ENCODE measurements at regions not wholly inside any gene's neighbourhood (a gene's known extent, or its start where the extent isn't known, plus 50 kb on each side); places are given as distances from the start of the nearest gene placed in this dataset.

DNA sequence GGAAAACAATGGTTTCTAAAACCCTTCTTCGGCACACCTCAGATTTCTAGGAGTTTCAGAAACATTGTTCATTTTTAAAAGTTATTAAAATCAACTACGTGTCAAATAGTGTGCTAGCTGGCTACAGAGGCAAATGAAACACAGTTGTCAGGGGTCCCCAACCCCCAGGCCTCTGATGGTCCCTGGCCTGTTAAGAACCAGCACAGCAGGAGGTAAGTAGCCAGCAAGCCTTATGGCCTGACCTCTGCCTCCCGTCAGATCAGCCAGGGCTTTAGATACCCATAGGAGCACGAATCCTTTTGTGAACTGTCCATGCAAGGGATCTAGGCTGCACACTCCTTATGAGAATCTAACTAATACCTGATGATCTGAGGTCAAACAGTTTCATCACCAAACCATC lies 648.2 kb downstream of the FAM181B start:
- peaks cover 8 to 9% of the 10 kb centered on the region in 2 experiments for H3K4me1 Mint-ChIP-seq
- H2AFZ ChIP-seq (ENCODE audit: low read length) = no peak overlapping the region
- no peak overlapping the region for H4K8ac ChIP-seq (replicated peaks; ENCODE audit: insufficient read length, low read depth, low read length)
- no peak overlapping the region for H3K56ac ChIP-seq (ENCODE audit: insufficient read length, low read depth, low read length)
- no peak overlapping the region for H2BK15ac ChIP-seq (ENCODE audit: low read depth, low read length)
- H2BK12ac ChIP-seq (ENCODE audit: insufficient read length, low read depth, low read length) = no peak overlapping the region
- H3K79me1 ChIP-seq (ENCODE audit: insufficient read depth, low read depth, low read length, poor library complexity, severe bottlenecking) = no peaks in the 10 kb centered on the region
- no peak overlapping the region for H4K5ac ChIP-seq (ENCODE audit: insufficient read length, low read depth, low read length)
- no peak overlapping the region for H3K4me3 Mint-ChIP-seq
- H2BK20ac ChIP-seq (ENCODE audit: low read depth, low read length, poor library complexity, severe bottlenecking) = no peak overlapping the region
- H3K79me2 ChIP-seq (ENCODE audit: insufficient read depth, low read length) = no peaks in the 10 kb centered on the region
- no peaks in the 10 kb centered on the region for H3K23me2 ChIP-seq (ENCODE audit: insufficient read length, low read depth, low read length, poor library complexity, severe bottlenecking)
- H3K23ac ChIP-seq (ENCODE audit: insufficient read length, low read depth, low read length) = no peak overlapping the region
- no peak overlapping the region for H2BK120ac ChIP-seq (ENCODE audit: low read depth, low read length, poor library complexity, severe bottlenecking)
- H3K9me3 ChIP-seq (ENCODE audit: control insufficient read depth, low read depth, low read length) = no peaks in the 10 kb centered on the region
- H3K27me3 ChIP-seq (ENCODE audit: insufficient read depth, low read length) = no peaks in the 10 kb centered on the region
- H3K36me3 Mint-ChIP-seq (ENCODE audit: insufficient read depth in 1 of 3, low read depth in 3 of 3) = no peaks in the 10 kb centered on the region
- no peaks in the 10 kb centered on the region for H3K9me3 Mint-ChIP-seq
- TF ChIP-seq, protein P1, sequence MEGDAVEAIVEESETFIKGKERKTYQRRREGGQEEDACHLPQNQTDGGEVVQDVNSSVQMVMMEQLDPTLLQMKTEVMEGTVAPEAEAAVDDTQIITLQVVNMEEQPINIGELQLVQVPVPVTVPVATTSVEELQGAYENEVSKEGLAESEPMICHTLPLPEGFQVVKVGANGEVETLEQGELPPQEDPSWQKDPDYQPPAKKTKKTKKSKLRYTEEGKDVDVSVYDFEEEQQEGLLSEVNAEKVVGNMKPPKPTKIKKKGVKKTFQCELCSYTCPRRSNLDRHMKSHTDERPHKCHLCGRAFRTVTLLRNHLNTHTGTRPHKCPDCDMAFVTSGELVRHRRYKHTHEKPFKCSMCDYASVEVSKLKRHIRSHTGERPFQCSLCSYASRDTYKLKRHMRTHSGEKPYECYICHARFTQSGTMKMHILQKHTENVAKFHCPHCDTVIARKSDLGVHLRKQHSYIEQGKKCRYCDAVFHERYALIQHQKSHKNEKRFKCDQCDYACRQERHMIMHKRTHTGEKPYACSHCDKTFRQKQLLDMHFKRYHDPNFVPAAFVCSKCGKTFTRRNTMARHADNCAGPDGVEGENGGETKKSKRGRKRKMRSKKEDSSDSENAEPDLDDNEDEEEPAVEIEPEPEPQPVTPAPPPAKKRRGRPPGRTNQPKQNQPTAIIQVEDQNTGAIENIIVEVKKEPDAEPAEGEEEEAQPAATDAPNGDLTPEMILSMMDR (conservative IDR thresholded peaks at IDR 0.05) = no peak
- no peak overlapping the region for H2AK5ac ChIP-seq (ENCODE audit: insufficient read length, low read length)
- no peaks in the 10 kb centered on the region for H3K4me1 ChIP-seq (ENCODE audit: insufficient read depth, low read length)
- H3K27ac Mint-ChIP-seq = no peak overlapping the region
- H3K27me3 Mint-ChIP-seq (ENCODE audit: low read depth) = no peaks in the 10 kb centered on the region
- H4K91ac ChIP-seq (ENCODE audit: insufficient read length, low read depth, low read length) = no peak overlapping the region
- no peak for DNase-seq
- H4K20me1 ChIP-seq (ENCODE audit: control insufficient read depth, insufficient read depth, insufficient read length) = no peaks in the 10 kb centered on the region
- no peak overlapping the region for H3K14ac ChIP-seq (ENCODE audit: insufficient read depth, low read length)
- no peak overlapping the region for H3K27ac ChIP-seq (ENCODE audit: insufficient read length, low read depth, low read length)
- no CpG with 5 or more reads among the region's 4 CpGs for WGBS (ENCODE audit: extremely low coverage, insufficient read length, low lambda C conversion rate)
- H2BK5ac ChIP-seq (ENCODE audit: insufficient read length, low read length) = no peak overlapping the region
- no peak overlapping the region for H3K9ac ChIP-seq (ENCODE audit: extremely low read depth, insufficient read length, low read length)
- no peak overlapping the region for H3K4me2 ChIP-seq (ENCODE audit: insufficient read depth, insufficient read length, low read length)
- no peak overlapping the region for H3K18ac ChIP-seq (ENCODE audit: insufficient read length, low read depth, low read length)
- H3K4ac ChIP-seq (ENCODE audit: low read depth, low read length) = no peak overlapping the region
- H3T11ph ChIP-seq (ENCODE audit: low read length) = no peak overlapping the region

Data from H9 (cell line).